ENCODE measurements at regions not wholly inside any gene's neighbourhood (a gene's known extent, or its start where the extent isn't known, plus 50 kb on each side); places are given as distances from the start of the nearest gene placed in this dataset.
"Not testable (repeated sequence)": the region's sequence is repeated elsewhere in the genome, so short reads cannot be mapped to it uniquely, and the experiment has no call there.

DNA sequence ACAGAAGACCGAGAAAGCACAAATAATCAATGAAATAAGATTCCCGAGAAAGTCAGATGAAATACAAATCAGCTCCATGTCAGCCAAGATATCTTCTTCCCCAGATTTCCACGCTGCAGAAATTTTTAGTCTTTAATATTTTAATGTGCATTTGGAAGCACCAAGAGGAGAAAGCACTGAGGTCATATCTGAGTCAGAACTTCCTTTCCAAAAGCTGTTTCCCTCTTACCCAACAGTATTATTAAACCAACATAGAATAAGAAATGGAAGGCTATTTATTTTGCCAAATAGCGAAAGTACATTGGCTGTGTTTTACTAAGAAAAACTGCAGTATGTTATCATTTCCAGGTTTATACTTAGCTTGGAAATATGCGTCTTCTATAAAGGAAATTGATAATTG is 772.1 kb upstream of the CDH9 start:
- DNase-seq, result no peak

DNA sequence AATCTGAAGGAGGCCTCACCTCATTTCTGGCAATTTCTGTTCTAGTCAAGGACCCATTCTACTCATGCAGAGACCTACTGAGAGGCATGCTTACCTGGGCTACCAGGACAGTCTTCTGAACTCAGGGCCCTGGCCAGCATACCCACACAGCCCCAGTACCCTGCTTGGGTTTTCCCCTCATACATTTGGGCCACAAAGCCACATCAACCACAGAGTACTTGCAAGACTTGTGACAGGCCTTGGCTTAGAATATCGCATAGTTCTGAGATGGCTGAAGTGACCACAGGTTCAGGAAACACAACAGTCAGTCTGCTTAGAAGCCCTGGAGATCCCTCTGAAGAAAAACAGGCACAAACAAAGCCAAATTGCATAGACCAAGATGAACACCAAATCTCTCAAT is 758.8 kb upstream of the CDH9 start:
- DNase-seq, result no peak

GRCh38 chr5:27788184-27788583 is 749.8 kb upstream of the CDH9 start:
- peak; percentile 14 for DNase-seq

- no peak for DNase-seq
Observed at GRCh38 chr5:27784317-27784716, 745.9 kb upstream of the CDH9 start.

- no peak for DNase-seq
Observed at GRCh38 chr5:27778121-27778520, 739.7 kb upstream of the CDH9 start.

GRCh38 chr5:27773636-27774035 is 735.2 kb upstream of the CDH9 start:
- no peak for DNase-seq

- DNase-seq, result no peak
Observed at GRCh38 chr5:27773166-27773565, 734.8 kb upstream of the CDH9 start.

DNA sequence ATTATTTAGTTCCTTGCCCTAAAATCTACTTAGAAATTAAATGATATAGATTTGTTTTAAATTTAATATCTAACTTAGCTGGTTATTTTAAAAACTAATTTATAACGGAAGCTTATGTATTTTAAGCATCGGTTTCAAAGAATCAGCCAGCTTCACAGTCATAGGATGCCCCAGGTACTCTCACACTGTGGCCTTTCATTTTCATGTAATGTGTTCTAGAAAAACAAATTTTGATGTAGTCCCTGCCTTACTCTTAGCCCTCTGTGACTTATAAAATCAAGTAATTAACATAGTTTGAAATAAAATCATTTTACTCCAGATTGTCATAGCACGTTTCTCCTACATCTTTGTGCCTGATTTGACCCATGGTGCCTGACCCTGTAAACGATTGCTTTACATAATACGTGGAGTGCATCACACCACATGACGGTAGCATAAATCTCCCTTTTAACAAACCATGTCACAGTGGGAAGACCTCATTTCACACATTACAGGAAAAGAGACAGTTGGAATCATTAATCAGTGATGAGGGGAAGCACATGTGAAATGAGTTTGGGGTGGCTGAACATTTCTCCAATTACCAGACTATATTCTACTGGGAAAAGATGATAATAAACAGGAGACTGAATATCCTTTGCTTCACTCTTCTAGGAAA is 731.5 kb upstream of the CDH9 start:
- no peak for DNase-seq

DNA sequence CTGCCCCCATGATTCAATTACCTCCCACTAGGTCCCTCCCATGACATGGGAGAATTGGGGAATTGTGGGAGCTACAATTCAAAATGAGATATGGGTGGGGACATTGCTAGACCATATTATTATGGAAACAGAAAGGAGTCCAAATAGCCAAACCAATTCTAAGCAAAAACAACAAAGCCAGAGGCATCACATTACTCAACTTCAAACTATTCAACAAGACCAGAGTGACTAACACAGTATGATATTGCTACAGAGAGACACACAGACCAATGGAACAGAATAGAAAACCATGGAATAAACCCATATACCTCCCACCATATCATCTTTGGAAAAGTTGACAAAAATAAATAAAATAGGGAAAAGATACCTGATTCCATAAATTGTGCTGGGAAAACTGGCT is 710.5 kb upstream of the CDH9 start:
- no peak for DNase-seq

- DNase-seq, result not testable (repeated sequence)
Observed at GRCh38 chr5:27743383-27743979, 705.1 kb upstream of the CDH9 start.

- no peak for DNase-seq
Observed at GRCh38 chr5:27742805-27743204, 704.4 kb upstream of the CDH9 start.

- no peak for DNase-seq
Observed at GRCh38 chr5:27734838-27735237, 696.5 kb upstream of the CDH9 start.

DNA sequence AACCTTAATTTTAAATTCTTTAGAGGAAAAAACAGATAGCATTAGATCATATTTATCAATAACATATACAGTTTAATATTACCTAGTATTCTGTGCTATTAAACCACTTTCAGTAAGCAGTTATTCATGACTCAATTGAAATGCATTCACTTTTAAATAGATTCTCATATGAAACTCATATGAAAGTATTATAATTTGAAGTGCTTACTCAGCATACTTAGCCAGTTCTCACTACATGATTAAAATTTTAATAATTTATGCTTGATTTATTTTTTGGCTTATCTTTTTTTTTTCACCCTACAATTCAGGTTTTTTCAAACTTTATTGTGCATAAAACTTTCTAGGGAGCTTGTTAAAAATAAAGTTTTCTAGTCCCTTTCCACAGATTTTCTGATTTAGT is 694.9 kb upstream of the CDH9 start:
- DNase-seq, result no peak

GRCh38 chr5:27727254-27727653 is 688.9 kb upstream of the CDH9 start:
- no peak for DNase-seq

- no peak for DNase-seq
Observed at GRCh38 chr5:27722337-27722736, 684.0 kb upstream of the CDH9 start.

- no peak for DNase-seq
Observed at GRCh38 chr5:27708534-27708933, 670.1 kb upstream of the CDH9 start.

- DNase-seq, result no peak
Observed at GRCh38 chr5:27706832-27707231, 668.4 kb upstream of the CDH9 start.

- no peak for DNase-seq
Observed at GRCh38 chr5:27705661-27706060, 667.3 kb upstream of the CDH9 start.

DNA sequence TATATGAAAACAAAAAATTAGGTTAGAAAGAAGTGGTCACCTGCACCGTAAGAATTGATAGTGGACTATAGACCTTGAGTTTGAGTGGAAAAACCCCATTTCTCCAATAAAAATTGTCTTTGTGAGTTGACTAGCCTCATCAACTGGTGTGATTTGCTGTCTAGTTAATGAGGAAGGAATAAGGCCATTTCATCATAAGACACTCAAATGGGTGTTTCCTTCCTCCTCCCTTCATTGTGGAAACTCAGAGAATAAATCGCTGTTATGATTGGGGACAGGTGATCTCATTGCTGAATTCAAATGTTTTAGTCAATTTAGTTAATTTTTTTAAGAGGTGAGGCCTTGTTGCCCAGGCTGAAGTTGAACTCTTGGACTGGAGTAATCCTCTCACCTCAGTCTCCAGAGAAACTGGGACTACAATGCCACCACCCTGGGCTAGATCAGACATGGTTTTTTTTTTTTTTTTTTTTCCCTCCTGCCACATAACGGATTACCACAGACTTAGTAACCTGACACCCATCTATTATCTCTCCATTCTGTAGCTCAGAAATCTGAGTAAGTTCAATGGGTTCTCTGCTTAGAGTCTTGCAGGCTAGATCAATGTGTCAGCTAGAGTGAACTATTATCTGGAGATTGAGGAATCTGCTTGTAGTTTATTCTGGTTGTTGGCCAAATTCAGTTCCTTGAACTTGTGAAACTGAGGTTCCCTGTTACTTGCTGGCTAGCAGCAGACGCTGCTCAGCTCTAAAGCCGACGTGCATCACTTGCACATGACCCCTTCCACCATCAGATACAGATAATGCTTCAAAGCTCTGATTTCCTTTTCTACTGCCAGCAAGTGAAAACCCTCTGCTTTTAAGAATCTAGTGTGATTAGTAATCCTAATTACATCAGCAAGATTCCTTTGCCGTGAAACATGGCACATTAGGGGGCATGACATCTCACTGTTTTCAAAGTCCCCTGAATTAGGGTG is 663.8 kb upstream of the CDH9 start:
- no peak for DNase-seq

GRCh38 chr5:27700526-27700925 is 662.1 kb upstream of the CDH9 start:
- DNase-seq, result no peak

GRCh38 chr5:27682600-27682999 is 644.2 kb upstream of the CDH9 start:
- DNase-seq, result peak; percentile 47

DNA sequence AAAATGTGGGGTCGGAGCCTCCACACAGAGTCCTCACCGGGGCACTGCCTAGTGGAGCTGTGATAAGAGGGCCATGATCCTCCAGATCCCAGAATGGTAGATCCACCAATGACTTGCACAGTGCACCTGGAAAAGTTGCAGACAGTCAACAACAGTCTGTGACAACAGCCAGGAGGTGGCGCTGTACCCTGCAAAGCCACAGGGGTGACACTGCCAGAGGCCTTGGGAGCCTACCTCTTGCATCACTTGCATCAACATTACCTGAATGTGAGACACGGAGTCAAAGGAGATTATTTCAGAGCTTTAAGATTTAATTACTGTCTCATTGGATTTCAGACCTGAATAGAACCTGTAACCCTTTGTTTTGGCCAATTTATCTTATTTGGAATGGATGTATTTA is 614.1 kb upstream of the CDH9 start:
- no peak for DNase-seq

GRCh38 chr5:27639005-27639612 is 600.7 kb upstream of the CDH9 start:
- peak; percentile 27 for DNase-seq

DNA sequence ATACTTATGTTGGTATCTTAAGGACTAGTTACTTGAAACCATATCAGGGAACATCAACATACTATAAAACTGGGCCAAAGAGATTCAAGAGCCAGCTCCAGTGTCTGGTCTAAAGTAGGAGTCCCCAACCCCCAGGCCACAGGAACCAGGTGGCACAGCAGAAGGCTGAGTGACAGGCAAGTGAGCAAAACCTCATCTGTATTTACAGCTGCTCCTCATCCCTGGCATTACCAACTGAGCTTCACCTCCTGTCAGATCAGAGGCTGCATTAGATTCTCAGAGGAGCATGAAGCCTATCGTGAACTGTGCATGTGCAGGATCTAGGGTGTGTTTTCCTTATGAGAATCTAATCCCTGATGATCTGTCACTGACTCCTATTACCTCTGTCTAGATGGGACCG is 581.6 kb upstream of the CDH9 start:
- no peak for DNase-seq

Data from NCI-H446 treated with DMSO at 0.1 percent for 48 hours (cell line).